ENCODE measurements at regions not wholly inside any gene's neighbourhood (a gene's known extent, or its start where the extent isn't known, plus 50 kb on each side); places are given as distances from the start of the nearest gene placed in this dataset.
"Not testable (repeated sequence)": the region's sequence is repeated elsewhere in the genome, so short reads cannot be mapped to it uniquely, and the experiment has no call there.

DNA sequence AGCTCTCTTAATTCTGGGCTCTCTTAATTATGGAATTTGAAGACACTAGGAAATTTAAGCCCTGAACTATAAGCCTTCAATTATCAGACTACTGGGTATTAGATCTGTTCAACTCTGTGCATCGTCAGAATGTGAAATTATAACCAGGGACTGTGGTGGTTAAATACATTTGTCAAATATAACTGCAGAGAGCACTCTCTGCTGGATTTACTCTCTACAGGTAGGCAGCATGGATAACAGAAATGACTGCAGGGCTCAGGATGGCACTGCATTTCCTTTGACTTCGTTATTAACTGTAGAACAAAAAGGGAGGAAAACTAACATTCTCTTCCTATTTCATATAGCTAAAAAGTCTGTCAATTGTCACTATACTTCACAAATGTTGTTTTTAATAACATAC lies 310.1 kb upstream of the RASGEF1B start:
- Histone ChIP-seq H2BK12ac (ENCODE audit: low read depth, low read length) (no peak overlapping the region), H3K9me3 (ENCODE audit: insufficient read depth in 2 of 2, low read depth in 1 of 2, low read length in 1 of 2) (no peaks in the 10 kb centered on the region)
- POLR2A ChIA-PET (ENCODE audit: partially characterized antibody) = no interaction called here

DNA sequence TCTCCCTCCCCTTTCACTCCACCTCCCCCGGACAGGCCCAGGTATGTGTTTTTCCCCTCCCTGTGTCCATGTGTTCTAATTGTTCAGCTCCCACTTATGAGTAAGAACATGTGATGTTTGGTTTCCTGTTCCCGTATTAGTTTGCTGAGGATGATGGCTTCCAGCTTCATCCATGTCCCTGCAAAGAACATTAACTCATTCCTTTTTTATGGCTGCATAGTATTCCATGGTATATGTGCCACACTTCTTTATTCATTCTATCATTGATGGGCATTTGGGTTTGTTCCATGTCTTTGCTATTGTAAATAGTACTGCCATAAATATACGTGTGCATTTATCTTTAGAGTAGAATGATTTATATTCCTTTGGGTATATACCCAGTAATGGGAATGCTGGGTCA lies 306.0 kb upstream of the RASGEF1B start:
- H2BK5ac ChIP-seq (ENCODE audit: low read depth, low read length); H2AK5ac ChIP-seq (ENCODE audit: low read depth, low read length); H3K23me2 ChIP-seq (ENCODE audit: low read depth, low read length); H3K14ac ChIP-seq (ENCODE audit: insufficient read length); DNase-seq (ENCODE audit: low read depth in 1 of 2, low spot score in 2 of 2); CTCF ChIA-PET (ENCODE audit: partially characterized antibody); H4K20me1 ChIP-seq (replicated peaks in 1 of 2; ENCODE audit: control insufficient read depth in 1 of 2, insufficient read depth in 2 of 2, low read length in 2 of 2); H3K79me1 ChIP-seq (ENCODE audit: low read depth, low read length); H3K27ac ChIP-seq (ENCODE audit: low read depth, low read length); H2BK20ac ChIP-seq (ENCODE audit: low read length); H2AFZ ChIP-seq (ENCODE audit: low read length); H2BK15ac ChIP-seq (ENCODE audit: low read length); H3K23ac ChIP-seq (ENCODE audit: insufficient read length); H3K56ac ChIP-seq (replicated peaks; ENCODE audit: insufficient read length, low read depth, low read length); H4K91ac ChIP-seq (replicated peaks; ENCODE audit: insufficient read length, low read length); H3K9ac ChIP-seq (replicated peaks in 1 of 4; ENCODE audit: extremely low read depth in 1 of 4, low read depth in 3 of 4, low read length in 3 of 4); H3K18ac ChIP-seq (ENCODE audit: extremely low read depth, low read length); H3K9me3 ChIP-seq (ENCODE audit: insufficient read depth in 2 of 2, low read depth in 1 of 2, low read length in 1 of 2); H2BK120ac ChIP-seq (replicated peaks; ENCODE audit: low read depth, low read length); H3K4me3 ChIP-seq (ENCODE audit: extremely low read depth in 1 of 4, insufficient read depth in 2 of 4, low read depth in 3 of 4, low read length in 4 of 4); H3K27me3 ChIP-seq (replicated peaks in 1 of 4; ENCODE audit: control insufficient read depth in 3 of 4, extremely low read depth in 1 of 4, insufficient read depth in 3 of 4, low read length in 3 of 4); H3K4me2 ChIP-seq (ENCODE audit: insufficient read depth in 1 of 2, low read depth in 2 of 2, low read length in 2 of 2); H3K4ac ChIP-seq (replicated peaks; ENCODE audit: insufficient read length, low read depth, low read length); H3K36me3 ChIP-seq (ENCODE audit: control insufficient read depth in 2 of 4, insufficient read depth in 4 of 4, low read length in 3 of 4); H3K4me1 ChIP-seq (replicated peaks in 1 of 4; ENCODE audit: control insufficient read depth in 3 of 4, insufficient read depth in 4 of 4, low read length in 3 of 4); FAIRE-seq; H4K5ac ChIP-seq (ENCODE audit: insufficient read length, low read depth, low read length); H3K79me2 ChIP-seq (ENCODE audit: control insufficient read depth in 1 of 2, insufficient read depth in 2 of 2, low read length in 2 of 2); H4K8ac ChIP-seq (ENCODE audit: extremely low read depth, insufficient read depth, low read length); H2BK12ac ChIP-seq (ENCODE audit: low read depth, low read length): not testable (repeated sequence)
- WGBS, 2 experiments (ENCODE audit: extremely low coverage in 1 of 2, insufficient coverage in 1 of 2, insufficient read length in 1 of 2, insufficient replicate concordance in 2 of 2, low coverage in 1 of 2, low lambda C conversion rate in 2 of 2, missing lambda C conversion rate in 1 of 2) = 88% methylated on average over 3 of the region's 3 CpGs; no CpG with 5 or more reads in 1 of the 2 experiments
- POLR2A ChIA-PET (ENCODE audit: partially characterized antibody) = interaction anchor here (0.6 to 1.6 kb wide), 2 partner anchors 10 to 13 kb away, joined by 3 to 4 read pairs; no protein-coding TSS in a partner anchor

More for the DNA sequence above, 310.1 kb upstream of the RASGEF1B start:
- Histone ChIP-seq H2AFZ (ENCODE audit: low read length) (no peak overlapping the region), H3K4me3 (ENCODE audit: extremely low read depth in 1 of 4, insufficient read depth in 2 of 4, low read depth in 3 of 4, low read length in 4 of 4) (no peak overlapping the region), H3K36me3 (ENCODE audit: control insufficient read depth in 2 of 4, insufficient read depth in 4 of 4, low read length in 3 of 4) (no peaks in the 10 kb centered on the region), H2BK15ac (ENCODE audit: low read length) (no peak overlapping the region), H3K79me2 (ENCODE audit: control insufficient read depth in 1 of 2, insufficient read depth in 2 of 2, low read length in 2 of 2) (no peaks in the 10 kb centered on the region), H2BK20ac (ENCODE audit: low read length) (no peak overlapping the region), H3K4ac (replicated peaks; ENCODE audit: insufficient read length, low read depth, low read length) (no peak overlapping the region), H4K5ac (ENCODE audit: insufficient read length, low read depth, low read length) (no peak overlapping the region), H2BK5ac (ENCODE audit: low read depth, low read length) (no peak overlapping the region), H3K18ac (ENCODE audit: extremely low read depth, low read length) (no peak overlapping the region), H3K79me1 (ENCODE audit: low read depth, low read length) (no peaks in the 10 kb centered on the region), H3K9ac (replicated peaks in 1 of 4; ENCODE audit: extremely low read depth in 1 of 4, low read depth in 3 of 4, low read length in 3 of 4) (no peak overlapping the region), H3K23me2 (ENCODE audit: low read depth, low read length) (no peaks in the 10 kb centered on the region; the same call in 1 of the 2 replicates), H3K4me2 (ENCODE audit: insufficient read depth in 1 of 2, low read depth in 2 of 2, low read length in 2 of 2) (no peak overlapping the region), H3K14ac (ENCODE audit: insufficient read length) (no peak overlapping the region), H3K23ac (ENCODE audit: insufficient read length) (no peak overlapping the region), H4K91ac (replicated peaks; ENCODE audit: insufficient read length, low read length) (no peak overlapping the region), H4K8ac (ENCODE audit: extremely low read depth, insufficient read depth, low read length) (no peak overlapping the region), H2BK120ac (replicated peaks; ENCODE audit: low read depth, low read length) (no peak overlapping the region), H2AK5ac (ENCODE audit: low read depth, low read length) (no peak overlapping the region), H3K27ac (ENCODE audit: low read depth, low read length) (no peak overlapping the region), H3K4me1 (replicated peaks in 1 of 4; ENCODE audit: control insufficient read depth in 3 of 4, insufficient read depth in 4 of 4, low read length in 3 of 4) (no peaks in the 10 kb centered on the region), H3K56ac (replicated peaks; ENCODE audit: insufficient read length, low read depth, low read length) (no peak overlapping the region), H3K27me3 (replicated peaks in 1 of 4; ENCODE audit: control insufficient read depth in 3 of 4, extremely low read depth in 1 of 4, insufficient read depth in 3 of 4, low read length in 3 of 4) (no peaks in the 10 kb centered on the region), H4K20me1 (replicated peaks in 1 of 2; ENCODE audit: control insufficient read depth in 1 of 2, insufficient read depth in 2 of 2, low read length in 2 of 2) (no peaks in the 10 kb centered on the region)
- WGBS, 2 experiments (ENCODE audit: extremely low coverage in 1 of 2, insufficient coverage in 1 of 2, insufficient read length in 1 of 2, insufficient replicate concordance in 2 of 2, low coverage in 1 of 2, low lambda C conversion rate in 2 of 2, missing lambda C conversion rate in 1 of 2) = 79% methylated on average over 2 of the region's 2 CpGs; no CpG with 5 or more reads in 1 of the 2 experiments
- CTCF ChIA-PET (ENCODE audit: partially characterized antibody) = no interaction called here
- no peak for TF ChIP-seq ZNF274 (IDR thresholded peaks at IDR 0.05; ENCODE audit: borderline replicate concordance, extremely low read depth, low read length)
- no peak for TF ChIP-seq TBP (IDR thresholded peaks at IDR 0.05; ENCODE audit: low read depth, low read length)
- TF ChIP-seq MAFK (IDR thresholded peaks at IDR 0.05; ENCODE audit: low read depth, low read length) = no peak
- no peak for TF ChIP-seq SIRT6 (IDR thresholded peaks at IDR 0.05; ENCODE audit: low read length)
- no peak for FAIRE-seq
- no peak for DNase-seq (ENCODE audit: low read depth in 1 of 2, low spot score in 2 of 2)

Measured in H1 (cell line).